GM18907 (cell line): ENCODE measurements at regions not wholly inside any gene's neighbourhood (a gene's known extent, or its start where the extent isn't known, plus 50 kb on each side); places are given as distances from the start of the nearest gene placed in this dataset.
"Not testable (repeated sequence)": the region's sequence is repeated elsewhere in the genome, so short reads cannot be mapped to it uniquely, and the experiment has no call there.

ENCODE experiments used
- ATAC-seq: cut with Tn5 transposase; IDR thresholded peaks from one replicate; pipeline ENCODE4 v1.9.1; 2021; ENCODE audit warnings: mild to moderate bottlenecking, moderate library complexity; ENCODE audit not compliant: unreplicated experiment

DNA sequence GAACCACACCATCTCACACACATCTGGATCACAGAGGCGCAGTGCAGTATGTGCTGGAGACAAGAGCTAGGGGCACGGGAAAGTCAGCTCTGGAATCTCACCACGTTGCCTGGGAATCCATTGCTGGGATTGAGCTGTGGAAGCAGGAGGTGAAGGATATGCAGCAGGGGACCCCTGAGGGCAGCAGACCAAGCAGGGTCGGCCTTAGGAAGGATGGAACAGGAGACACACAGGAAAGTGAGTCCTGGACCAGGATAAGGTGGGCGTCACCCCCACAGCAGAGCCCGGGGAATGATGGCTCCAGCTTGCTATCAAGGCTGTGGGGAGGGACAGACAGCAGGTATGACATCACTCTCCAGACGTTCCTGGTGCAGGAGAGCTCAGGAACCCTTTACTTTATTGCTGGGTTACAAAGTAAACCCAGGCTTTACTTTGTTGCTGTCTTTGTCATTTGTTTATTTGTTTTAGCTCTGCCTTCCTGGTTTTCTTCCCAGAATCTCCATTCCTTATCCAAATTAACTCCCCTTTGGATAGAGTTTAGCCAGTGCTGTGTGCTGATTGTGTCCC lies 329.8 kb upstream of the MYT1L start:
- no peak for ATAC-seq

DNA sequence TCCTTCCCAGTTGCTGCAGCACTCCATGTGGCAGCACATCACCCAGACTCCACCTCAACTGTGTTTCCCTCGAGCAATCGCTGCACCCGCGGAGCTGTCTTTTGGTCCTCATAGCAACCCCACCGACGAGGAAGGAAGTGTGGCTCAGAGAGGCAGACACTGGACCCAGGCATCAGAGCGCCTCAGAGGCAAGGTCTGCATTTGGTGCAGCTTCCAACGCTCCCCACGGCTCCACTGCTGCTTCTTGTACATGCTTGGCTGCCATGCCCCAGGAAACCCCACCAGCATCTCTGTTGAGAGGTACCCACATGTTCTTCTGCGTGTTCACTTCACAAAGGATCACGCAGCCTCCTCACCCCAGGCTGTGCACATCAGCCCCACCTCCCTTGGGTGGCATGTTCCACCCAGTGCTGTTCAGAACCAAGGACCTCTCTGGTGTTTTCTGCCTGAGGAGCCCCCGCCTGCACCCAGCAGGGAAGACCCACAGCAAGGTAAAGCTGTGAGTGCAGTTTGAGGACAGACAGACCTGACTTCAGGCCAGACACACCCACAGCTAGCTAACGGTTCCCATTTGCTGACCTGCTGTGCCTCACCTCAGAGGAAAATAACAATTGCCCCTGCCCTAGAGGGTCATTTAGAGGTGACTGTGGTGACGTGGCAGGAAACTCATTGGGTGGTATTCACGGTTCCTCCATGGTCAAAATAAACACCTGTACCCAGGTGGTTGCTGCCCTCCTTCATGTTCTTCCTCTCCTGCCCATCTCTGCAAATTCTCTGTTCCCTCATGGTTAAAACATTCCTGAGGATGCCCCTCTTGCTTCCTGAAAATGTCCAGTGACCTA lies 326.3 kb upstream of the MYT1L start:
- no peak for ATAC-seq

DNA sequence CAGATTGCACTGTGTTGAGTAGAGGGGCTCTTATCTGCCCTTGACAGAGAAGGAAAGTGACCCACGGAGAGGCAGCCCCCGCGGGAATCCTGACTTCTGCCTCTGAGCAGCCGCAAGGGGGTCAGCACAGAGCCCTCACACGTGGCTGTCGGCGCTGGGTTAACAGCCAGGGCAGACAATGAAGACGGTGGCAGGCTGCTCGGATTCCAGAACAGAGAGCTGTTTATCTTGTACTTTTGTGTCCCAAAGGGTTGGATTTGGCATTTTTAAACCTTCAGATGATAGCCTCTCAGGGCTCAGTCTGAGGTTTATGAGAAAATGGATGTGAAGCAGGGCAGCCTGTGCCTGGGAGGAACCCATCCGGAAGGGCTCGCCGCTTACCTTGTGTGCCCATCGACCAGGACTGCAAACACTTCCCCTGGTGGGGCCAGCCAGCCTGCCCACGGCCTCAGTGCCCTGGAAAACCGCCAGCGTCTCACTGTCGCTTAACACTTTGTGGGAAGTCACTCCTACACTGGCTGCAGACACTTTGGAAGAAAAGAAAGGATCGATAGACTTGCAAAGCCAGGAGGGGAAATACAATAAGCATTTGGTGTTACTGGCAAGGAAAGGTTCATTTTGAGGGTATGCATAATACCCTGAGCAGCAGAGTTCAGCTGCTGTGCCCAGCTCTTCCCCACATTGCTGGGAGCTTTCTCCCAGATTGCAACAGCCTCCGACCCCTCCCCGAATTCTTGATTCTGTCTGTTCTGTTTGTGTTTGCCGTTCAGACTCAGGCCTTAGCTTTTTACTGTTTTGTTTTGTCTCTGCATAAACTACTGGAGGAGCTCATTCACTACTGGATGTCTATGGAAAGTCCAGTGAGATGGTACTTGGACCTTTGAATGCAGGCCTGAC lies 325.3 kb upstream of the MYT1L start:
- ATAC-seq: no peak

DNA sequence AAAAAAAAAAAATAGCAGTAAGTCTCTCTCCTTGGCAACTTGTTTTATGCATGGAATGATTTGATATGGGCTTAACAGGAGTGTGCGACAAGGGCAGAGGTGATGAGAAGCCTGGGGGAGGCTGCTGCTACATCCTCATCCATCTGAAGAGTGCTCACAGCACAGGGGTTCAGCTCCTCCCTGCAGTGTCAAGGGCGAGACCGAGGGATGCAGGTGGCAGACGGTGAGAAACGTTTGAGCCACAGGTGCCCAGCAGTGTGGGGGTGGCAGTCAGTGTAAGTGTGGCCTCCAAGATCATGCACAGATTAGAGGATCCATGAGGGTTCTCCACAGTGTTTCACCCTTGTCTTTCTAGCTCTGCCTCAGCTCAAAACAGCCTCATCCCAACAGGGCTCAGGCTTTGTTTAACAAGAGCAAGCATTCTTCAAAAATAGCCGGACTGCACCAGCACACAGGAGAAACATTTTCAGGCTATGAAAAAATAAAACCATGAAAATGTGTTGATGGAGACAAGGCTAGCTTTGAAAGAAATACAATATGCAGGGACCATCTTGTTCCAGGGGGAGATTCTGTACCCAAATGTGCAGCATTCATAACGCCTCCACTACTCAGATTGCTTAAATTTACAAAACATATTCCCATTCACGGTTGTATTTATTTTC lies 324.5 kb upstream of the MYT1L start:
- no peak for ATAC-seq

DNA sequence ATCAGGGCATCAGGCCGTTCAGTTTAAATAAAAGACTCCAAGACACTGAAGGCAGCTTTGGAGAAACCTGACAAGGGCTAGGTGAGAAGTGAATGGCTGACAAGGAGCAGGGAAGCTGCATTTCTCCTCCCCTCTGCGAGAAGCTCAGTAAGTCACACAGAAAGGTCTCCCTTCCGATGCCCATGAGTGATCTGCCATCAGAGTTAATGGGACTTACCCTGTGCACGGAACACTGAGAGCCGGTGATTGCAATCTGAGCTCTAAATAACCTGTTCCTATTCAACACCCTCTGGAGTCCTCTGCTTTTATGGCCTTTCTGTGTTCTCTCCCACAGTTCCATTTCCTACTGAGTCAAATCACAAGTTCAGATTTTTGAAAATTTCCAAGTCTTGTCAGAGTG lies 322.2 kb upstream of the MYT1L start:
- ATAC-seq: no peak

DNA sequence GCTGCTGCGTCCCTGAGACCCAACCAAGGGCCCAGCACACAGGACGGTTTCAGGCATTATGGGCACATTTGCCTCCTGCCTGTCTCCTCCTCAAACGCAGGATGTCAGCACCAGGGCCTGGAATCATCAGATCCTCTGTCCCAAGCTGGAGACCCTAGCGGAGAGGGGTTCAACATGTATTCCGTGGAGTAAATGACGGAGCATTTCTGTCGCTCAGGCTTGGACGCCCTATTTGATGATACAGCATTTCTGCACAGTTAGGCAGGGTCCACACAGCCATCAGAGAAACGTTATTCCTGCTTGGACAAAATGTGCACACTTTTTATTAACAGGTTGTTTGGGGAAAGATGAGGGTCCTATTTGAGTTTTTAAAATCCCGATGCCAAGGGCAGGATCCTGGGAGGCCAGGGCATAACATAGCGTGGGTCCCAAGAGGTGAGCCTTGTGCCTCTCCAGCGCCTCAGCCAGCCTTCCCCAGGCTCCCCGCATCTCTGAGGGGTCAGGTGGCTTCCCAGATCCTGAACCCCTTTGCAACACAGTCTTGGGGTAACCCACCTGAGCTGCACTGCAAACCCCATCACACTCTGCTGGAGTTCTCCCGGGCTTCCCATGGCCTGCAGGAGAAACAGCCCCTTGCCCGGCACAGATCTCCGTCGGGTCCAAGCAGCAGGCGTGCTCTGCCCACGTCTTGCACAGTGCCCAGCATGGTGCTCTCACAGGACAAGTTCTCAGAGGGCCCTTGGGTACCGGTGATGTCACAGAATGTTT lies 319.7 kb upstream of the MYT1L start:
- no peak for ATAC-seq

DNA sequence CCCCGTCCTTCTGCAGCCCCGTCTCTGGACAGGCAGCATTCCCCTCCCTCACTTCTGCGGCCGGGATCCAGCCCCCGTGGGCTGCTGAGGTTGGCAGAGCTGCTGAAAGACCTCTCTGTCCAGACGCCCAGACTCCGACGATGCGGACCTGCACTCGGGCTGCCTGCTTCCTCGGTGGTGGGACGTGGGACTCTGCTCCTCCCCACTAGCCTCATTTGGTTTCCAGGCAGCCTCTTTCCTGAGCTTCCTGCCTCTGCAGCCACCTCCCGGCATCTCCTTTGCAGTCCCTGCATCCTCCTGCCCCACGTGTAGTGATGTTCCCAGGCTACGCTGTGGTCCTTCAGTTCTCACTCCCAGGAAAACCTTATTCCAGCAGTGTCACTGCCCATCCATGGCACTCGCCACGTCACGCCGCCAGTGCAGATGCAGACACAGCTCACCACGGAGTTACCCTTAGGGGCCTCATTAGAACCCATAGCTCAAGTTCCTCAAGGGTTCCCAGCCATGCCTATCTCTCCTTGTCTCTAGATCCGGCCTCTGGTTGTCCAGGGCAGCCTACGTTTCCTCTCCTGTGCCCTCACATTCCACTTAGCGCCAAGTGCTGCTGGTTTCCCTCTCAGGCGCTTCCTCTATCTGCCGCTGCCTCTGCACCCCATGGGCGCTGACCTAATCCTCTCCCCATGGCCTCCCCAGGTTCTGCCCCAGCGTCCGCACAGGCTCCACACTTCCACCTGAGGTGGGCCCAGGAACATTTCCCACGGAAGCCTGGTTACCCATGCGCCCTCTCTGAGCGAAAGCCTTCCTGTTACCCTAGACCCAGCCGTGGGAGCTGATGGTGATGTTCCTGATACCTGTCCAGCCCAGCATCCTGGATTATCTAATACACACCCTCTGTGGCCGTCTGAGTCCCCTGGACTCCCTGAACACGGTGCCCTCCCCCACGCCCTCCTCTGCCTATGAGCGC lies 318.3 kb upstream of the MYT1L start:
- no peak for ATAC-seq

DNA sequence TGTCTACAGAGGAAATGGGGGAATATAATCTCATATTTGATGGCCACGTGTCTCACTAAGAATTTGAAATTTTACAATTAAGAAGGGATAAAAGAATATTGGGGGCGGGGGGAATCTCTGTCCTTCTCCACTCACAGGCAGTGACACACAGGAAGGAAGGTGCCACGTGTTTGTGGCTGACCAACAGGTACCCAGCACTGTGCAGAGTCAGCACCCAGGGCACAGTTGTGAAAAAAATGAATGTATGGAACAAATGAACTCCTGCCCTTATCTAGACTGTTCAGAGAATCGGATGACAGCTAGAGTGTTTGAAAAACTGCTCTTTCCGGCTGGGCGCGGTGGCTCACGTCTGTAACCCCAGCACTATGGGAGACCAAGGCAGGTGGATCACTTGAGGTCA lies 317.0 kb upstream of the MYT1L start:
- no peak for ATAC-seq

DNA sequence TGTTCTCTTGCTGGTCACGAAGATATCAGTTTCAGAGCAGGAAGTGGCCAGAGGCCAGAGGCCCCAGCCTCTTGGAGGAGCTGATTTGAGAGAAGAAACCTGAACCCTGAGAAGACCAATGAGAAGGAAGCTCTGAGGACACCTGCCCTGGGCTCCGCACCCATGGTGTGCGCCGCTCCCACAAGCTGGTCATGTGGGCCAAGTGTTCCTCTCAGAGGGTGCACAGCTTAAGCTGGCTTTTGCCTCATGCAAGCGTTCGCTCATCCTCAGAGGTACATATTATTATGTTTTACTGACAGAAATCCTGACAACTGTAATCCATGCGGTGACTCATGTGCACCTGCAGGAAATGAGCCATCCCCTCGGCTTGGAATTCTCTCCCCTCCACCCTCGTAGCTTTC lies 316.1 kb upstream of the MYT1L start:
- ATAC-seq: peak; percentile 32

DNA sequence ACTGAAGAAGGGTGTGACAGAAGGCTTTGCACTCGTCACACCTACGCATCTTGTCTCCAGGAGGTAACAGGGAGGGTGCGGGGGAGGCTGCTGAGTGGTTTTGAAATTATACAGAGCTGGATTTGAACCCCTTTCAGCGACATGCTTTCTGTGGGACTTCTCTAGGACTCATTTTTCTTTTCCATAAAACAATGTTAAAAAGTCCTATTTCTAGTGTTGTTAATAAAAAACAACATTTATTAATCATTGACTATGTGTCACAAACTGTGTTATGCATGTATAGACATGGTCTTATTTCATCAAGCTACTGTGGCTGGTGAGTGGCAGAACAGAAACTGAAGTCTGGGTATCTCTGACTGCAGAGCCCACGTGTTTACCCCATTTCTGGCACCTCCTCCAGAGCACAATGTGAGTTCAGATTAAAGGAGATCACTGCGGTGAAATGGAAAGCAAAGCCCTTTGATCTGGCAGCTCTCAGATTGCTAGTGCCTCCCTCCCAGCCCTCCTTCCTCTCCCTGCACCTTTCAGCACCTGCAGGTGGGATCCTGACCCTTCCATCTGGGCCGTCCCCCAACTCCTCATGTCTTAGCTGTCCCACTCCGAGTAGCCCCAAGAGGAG lies 315.5 kb upstream of the MYT1L start:
- ATAC-seq: peak; percentile 95

DNA sequence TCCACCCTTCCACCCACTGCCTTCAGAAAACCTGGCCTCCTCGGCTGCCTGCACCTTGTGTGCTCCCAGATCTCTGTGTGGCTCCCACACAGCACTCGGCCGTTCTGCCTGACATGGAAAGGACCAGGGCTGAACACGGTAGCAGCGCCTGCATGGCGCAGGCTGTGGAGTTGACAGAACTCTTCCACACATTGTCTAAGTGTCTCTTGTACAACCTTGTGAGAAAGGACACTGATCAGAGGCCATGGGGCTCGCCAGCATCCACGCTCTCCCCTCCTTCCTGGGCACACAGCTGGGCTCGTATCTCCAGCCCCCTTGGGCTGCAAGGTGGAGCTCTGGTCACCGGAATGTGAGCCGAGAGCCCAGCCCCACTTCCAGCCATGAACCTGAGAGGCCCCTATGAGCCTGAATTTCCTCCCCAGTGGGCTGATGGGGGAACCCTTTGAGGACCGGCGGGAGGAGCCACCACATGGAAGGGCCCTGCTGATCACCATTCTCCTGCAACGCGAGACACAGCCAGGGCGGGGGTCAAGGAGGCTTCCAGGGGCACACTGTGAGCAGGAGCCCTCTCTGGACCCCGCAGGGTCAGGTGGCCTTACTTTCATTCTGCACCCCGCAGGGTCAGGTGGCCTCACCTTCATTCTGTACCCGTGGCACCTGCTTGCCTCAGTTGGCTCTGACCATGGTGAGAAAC lies 314.2 kb upstream of the MYT1L start:
- no peak for ATAC-seq

DNA sequence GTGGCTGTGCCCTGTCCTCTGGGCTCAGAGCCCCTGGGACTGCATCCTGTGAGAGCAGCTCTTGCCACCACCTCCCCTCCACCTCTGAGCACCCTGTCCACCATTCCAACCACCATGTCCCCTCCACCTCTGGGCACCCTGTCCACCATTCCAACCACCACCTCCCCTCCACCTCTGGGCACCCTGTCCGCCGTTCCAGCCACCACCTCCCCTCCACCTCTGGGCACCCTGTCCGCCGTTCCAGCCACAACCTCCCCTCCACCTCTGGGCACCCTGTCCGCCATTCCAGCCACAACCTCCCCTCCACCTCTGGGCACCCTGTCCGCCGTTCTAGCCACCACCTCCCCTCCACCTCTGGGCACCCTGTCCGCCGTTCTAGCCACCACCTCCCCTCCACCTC lies 313.7 kb upstream of the MYT1L start:
- ATAC-seq: not testable (repeated sequence)

DNA sequence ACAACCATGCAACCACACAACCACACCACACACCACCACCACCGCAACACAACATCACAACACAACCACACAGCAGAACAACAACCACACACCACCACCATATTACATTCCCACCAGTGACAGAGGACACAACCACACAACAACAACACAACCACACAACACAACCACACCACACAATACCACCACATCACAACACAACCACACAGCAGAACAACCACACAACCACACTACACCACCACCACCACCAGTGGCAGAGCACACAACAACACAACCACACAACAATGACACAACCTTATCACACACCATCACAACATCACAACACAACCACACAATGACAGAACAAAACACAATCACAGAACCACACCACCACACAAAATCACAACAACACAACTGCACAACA lies 313.0 kb upstream of the MYT1L start:
- ATAC-seq: no peak

DNA sequence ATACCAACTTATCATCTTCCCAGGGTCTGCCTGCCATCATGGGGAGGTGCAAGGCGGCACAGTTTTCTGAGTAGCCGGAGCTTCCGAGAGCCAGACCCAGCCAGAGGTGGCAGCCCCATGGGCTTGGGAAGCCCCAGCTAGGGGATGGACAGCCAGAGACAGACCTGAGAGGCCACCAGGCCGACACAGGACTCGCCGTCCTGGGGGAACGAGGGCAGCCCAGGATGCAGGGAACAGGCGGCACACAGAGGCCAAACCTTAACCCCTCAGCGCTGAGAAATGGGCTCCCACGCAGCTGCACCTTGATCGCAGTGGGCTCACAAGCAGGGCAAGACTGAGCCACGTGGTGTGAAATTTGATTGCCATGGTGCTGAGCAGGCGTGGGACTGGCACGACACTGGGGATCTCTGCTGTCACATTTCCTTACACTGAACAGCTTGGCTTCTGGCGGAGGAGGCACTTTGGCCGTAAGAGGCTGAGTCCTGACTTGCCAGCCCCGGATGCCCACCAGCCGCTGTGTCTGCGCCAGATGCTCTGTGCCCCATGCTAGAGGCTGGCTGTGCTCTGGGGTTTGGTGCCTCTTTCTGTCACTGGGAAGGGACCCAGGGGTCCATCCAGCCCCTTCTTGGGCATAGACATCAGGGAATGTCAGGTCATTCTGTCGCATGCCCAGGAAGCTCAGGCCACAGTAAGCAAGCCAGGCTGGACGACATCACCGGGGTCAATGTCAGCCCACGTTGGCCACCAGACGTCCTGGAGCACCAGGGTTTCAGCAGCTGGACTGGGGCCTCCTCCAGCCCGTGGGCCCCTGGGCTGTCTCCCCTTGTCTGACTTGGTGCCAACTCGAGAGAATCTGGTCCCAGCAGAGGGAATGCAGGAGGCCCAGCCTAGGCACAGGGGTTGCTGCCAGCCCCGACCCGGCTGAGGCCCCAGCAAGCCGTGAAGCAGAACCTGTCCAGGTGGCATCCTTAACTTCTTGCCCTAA lies 312.1 kb upstream of the MYT1L start:
- no peak for ATAC-seq

DNA sequence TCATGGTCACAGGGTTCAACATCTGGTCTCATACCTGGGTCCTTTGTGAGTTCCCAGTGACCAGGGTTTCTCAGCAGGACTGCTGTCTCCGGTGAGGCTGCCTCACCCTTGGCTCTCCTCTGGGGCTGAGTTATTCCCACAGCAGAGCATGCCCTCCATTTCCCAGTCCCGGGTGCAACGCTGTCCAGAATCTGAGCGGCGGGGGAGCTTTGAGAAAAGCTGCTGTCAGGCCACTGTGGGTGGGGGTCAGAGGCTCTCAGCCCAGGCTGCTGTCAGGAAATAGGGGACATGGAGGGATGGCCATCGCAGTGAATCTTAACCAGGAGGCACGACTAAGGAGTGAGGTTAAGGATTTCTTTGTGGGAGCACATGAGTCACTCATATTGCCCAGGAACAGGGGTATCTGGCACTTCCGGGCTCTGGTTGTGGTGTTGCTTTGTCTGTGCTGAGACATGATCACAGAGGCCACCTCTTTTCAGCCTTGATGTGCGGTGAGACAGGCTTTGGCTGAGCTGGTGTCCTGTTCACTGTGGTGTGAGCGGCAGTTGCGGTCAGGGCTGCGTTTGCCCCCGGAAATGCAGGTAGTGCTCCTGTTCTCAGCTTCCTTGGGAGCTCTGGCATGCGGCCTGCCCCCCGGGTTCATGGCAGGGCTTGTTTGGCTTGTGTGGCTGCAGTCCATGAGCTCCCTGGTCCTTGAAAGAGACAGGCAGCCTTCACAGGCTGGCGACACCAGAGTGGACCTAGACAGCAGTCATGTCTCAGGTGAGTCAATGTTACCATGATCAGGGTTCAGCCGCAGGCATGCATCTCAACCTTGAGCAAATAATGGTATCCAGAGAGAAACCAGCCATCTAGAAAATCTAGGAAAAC lies 310.7 kb upstream of the MYT1L start:
- ATAC-seq: no peak

DNA sequence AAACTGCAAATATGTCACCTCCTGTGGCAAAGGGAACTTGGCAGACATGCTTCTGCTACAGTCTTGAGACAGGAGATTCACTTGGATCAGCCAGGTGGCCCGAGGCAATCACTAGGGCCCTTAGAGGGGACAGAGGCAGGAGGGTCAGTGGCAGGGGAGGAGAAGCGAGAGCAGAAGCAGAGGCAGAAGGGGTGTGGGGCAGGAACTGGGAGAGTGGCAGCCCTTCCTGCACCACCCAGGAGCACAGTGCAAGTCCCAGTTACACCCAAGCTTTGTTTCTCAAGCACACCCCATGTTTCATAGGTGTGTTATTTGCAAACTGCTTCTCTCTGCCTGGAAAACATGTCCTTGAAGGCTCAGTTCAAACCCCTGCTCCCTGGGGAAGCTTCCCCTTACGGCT lies 309.7 kb upstream of the MYT1L start:
- ATAC-seq: no peak
